ENCODE measurements at regions not wholly inside any gene's neighbourhood (a gene's known extent, or its start where the extent isn't known, plus 50 kb on each side); places are given as distances from the start of the nearest gene placed in this dataset.

DNA sequence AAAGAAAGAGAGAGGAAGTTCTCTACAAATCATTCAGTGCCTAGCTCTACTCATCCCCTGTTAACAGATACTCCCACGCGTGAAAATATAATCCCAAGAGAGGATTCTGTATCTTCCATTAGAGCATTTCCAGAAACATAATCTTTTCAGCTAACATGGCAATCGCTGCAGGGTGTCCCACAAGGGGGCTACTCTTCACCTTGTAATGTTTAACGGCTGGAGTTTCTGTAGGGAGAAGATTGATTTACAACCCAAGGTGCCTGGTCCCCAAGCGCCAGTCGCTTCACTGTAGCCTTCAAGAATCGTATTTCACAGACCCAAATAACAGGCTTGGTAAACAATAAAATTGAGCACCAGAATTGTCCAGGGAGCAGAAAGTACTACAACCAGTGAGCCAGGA lies 318.7 kb downstream of the TLE1 start:
- Histone ChIP-seq H2BK5ac (ENCODE audit: insufficient read length, low read length) (no peak overlapping the region), H3K14ac (ENCODE audit: insufficient read depth, low read length) (no peak overlapping the region), H3K23ac (ENCODE audit: insufficient read length, low read depth, low read length) (no peak overlapping the region), H3K4me2 (ENCODE audit: insufficient read depth, insufficient read length, low read length) (no peak overlapping the region), H3K4ac (ENCODE audit: low read depth, low read length) (no peak overlapping the region), H3K18ac (ENCODE audit: insufficient read length, low read depth, low read length) (no peak overlapping the region), H3T11ph (ENCODE audit: low read length) (no peak overlapping the region), H2BK12ac (ENCODE audit: insufficient read length, low read depth, low read length) (no peak overlapping the region), H3K27me3 (ENCODE audit: insufficient read depth, low read length) (no peaks in the 10 kb centered on the region), H2AFZ (ENCODE audit: low read length) (no peak overlapping the region), H3K9ac (ENCODE audit: extremely low read depth, insufficient read length, low read length) (no peak overlapping the region), H2AK5ac (ENCODE audit: insufficient read length, low read length) (no peak overlapping the region), H3K23me2 (ENCODE audit: insufficient read length, low read depth, low read length, poor library complexity, severe bottlenecking) (no peaks in the 10 kb centered on the region), H2BK120ac (ENCODE audit: low read depth, low read length, poor library complexity, severe bottlenecking) (no peak overlapping the region), H4K8ac (replicated peaks; ENCODE audit: insufficient read length, low read depth, low read length) (no peak overlapping the region), H4K20me1 (ENCODE audit: control insufficient read depth, insufficient read depth, insufficient read length) (no peaks in the 10 kb centered on the region), H2BK15ac (ENCODE audit: low read depth, low read length) (no peak overlapping the region), H3K27ac (ENCODE audit: insufficient read length, low read depth, low read length) (no peak overlapping the region), H3K79me2 (ENCODE audit: insufficient read depth, low read length) (no peaks in the 10 kb centered on the region), H3K56ac (ENCODE audit: insufficient read length, low read depth, low read length) (no peak overlapping the region), H4K5ac (ENCODE audit: insufficient read length, low read depth, low read length) (no peak overlapping the region), H3K9me3 (ENCODE audit: control insufficient read depth, low read depth, low read length) (no peaks in the 10 kb centered on the region), H3K79me1 (ENCODE audit: insufficient read depth, low read depth, low read length, poor library complexity, severe bottlenecking) (no peaks in the 10 kb centered on the region), H3K4me1 (ENCODE audit: insufficient read depth, low read length) (no peaks in the 10 kb centered on the region), H2BK20ac (ENCODE audit: low read depth, low read length, poor library complexity, severe bottlenecking) (no peak overlapping the region), H4K91ac (ENCODE audit: insufficient read length, low read depth, low read length) (no peak overlapping the region)
- Mint-ChIP-seq H3K4me3 (no peak overlapping the region), H3K36me3 (ENCODE audit: insufficient read depth in 1 of 3, low read depth in 3 of 3) (peaks cover 0 to 18% (median 0%) of the 10 kb centered on the region in 3 experiments; a peak in 3 of 7 replicates), H3K27me3 (ENCODE audit: low read depth) (no peaks in the 10 kb centered on the region; the same call in 1 of the 2 replicates), H3K9me3 (peaks cover 9 to 10% of the 10 kb centered on the region in 2 experiments), H3K27ac (peak overlapping the region in 2 of 3 experiments; percentile 48 to 72; a peak in 2 of 7 replicates), H3K4me1 (peaks cover 44 to 51% of the 10 kb centered on the region in 2 experiments)
- no peak for DNase-seq
- no CpG with 5 or more reads among the region's 7 CpGs for WGBS (ENCODE audit: extremely low coverage, insufficient read length, low lambda C conversion rate)
- TF ChIP-seq, protein P1, sequence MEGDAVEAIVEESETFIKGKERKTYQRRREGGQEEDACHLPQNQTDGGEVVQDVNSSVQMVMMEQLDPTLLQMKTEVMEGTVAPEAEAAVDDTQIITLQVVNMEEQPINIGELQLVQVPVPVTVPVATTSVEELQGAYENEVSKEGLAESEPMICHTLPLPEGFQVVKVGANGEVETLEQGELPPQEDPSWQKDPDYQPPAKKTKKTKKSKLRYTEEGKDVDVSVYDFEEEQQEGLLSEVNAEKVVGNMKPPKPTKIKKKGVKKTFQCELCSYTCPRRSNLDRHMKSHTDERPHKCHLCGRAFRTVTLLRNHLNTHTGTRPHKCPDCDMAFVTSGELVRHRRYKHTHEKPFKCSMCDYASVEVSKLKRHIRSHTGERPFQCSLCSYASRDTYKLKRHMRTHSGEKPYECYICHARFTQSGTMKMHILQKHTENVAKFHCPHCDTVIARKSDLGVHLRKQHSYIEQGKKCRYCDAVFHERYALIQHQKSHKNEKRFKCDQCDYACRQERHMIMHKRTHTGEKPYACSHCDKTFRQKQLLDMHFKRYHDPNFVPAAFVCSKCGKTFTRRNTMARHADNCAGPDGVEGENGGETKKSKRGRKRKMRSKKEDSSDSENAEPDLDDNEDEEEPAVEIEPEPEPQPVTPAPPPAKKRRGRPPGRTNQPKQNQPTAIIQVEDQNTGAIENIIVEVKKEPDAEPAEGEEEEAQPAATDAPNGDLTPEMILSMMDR (conservative IDR thresholded peaks at IDR 0.05) = no peak

Data from H9 (cell line).